Ramos (cell line): ENCODE measurements at regions not wholly inside any gene's neighbourhood (a gene's known extent, or its start where the extent isn't known, plus 50 kb on each side); places are given as distances from the start of the nearest gene placed in this dataset.
"Not testable (repeated sequence)": the region's sequence is repeated elsewhere in the genome, so short reads cannot be mapped to it uniquely, and the experiment has no call there.

Experiments used
- in situ Hi-C: fragments of 300-500 bp; cut with MboI; formaldehyde crosslinking; loops from one replicate; pipeline ENCODE4 v1.14.3; 2022; ENCODE audit warnings: low sequenced_read_pairs; ENCODE audit not compliant: unreplicated experiment

GRCh38 chr14:105888784-105889665 lies 362.6 kb downstream of the TMEM121 start:
- in situ Hi-C loops = no loop called here

GRCh38 chr14:105889666-105890473 lies 363.5 kb downstream of the TMEM121 start:
- in situ Hi-C loops = no loop called here

- in situ Hi-C loops = no loop called here
Observed at GRCh38 chr14:105890474-105891220, 364.3 kb downstream of the TMEM121 start.

GRCh38 chr14:105891221-105891602 lies 364.8 kb downstream of the TMEM121 start:
- in situ Hi-C loops = no loop called here

GRCh38 chr14:105891631-105892452 lies 365.5 kb downstream of the TMEM121 start:
- in situ Hi-C loops = no loop called here

- in situ Hi-C loops = not testable (repeated sequence)
Observed at GRCh38 chr14:105892453-105893441, 366.4 kb downstream of the TMEM121 start.

- in situ Hi-C loops = not testable (repeated sequence)
Observed at GRCh38 chr14:105893686-105894085, 367.3 kb downstream of the TMEM121 start.

- in situ Hi-C loops = no loop called here
Observed at GRCh38 chr14:105894125-105894977, 368.0 kb downstream of the TMEM121 start.

GRCh38 chr14:105894978-105895881 lies 368.8 kb downstream of the TMEM121 start:
- in situ Hi-C loops = no loop called here

GRCh38 chr14:105896206-105896605 lies 369.8 kb downstream of the TMEM121 start:
- in situ Hi-C loops = not testable (repeated sequence)

GRCh38 chr14:105896961-105897724 lies 370.8 kb downstream of the TMEM121 start:
- in situ Hi-C loops = not testable (repeated sequence)

- in situ Hi-C loops = no loop called here
Observed at GRCh38 chr14:105897725-105898113, 371.3 kb downstream of the TMEM121 start.

- in situ Hi-C loops = no loop called here
Observed at GRCh38 chr14:105898482-105899010, 372.2 kb downstream of the TMEM121 start.

- in situ Hi-C loops = no loop called here
Observed at GRCh38 chr14:105899071-105899641, 372.8 kb downstream of the TMEM121 start.

- in situ Hi-C loops = no loop called here
Observed at GRCh38 chr14:105899657-105900397, 373.4 kb downstream of the TMEM121 start.
